Retinal pigment epithelial cell (primary cell): ENCODE measurements at regions not wholly inside any gene's neighbourhood (a gene's known extent, or its start where the extent isn't known, plus 50 kb on each side); places are given as distances from the start of the nearest gene placed in this dataset.

ENCODE experiments used
- DNase-seq: peaks from one replicate; pipeline ENCODE4 v3.0.0-alpha.2; 2010; ENCODE audit warnings: low read depth
- H3K4me3 ChIP-seq: 2 replicates; pipeline ENCODE4 v1.5.1; 2011; ENCODE audit warnings: mild to moderate bottlenecking, low read length, control low read depth, moderate library complexity
- TF ChIP-seq, protein P1 (sequence below): conservative IDR thresholded peaks from 2 replicates; pipeline ENCODE4 v1.5.1; 2011; ENCODE audit warnings: low read depth, low read length, control low read depth, inconsistent platforms

DNA sequence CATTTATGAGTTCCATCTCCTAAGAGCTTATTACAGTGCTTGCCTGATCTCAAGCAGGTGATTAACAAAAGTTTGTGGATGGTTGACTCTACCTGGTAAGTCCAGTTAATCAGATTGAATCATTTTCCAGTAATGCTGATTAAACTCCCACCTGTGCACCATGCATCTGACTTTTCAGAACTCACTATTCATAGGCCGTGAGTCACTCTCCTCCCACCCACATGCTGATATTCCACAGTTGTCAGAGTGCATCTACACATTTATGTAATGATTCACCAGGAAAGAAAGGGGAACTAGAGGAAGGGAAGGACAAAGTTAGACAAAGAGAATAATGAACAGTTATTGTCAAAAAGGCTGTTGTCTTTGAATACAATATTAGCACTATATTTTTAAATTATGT lies 106.2 kb upstream of the UBE3A start:
- TF ChIP-seq, protein P1, sequence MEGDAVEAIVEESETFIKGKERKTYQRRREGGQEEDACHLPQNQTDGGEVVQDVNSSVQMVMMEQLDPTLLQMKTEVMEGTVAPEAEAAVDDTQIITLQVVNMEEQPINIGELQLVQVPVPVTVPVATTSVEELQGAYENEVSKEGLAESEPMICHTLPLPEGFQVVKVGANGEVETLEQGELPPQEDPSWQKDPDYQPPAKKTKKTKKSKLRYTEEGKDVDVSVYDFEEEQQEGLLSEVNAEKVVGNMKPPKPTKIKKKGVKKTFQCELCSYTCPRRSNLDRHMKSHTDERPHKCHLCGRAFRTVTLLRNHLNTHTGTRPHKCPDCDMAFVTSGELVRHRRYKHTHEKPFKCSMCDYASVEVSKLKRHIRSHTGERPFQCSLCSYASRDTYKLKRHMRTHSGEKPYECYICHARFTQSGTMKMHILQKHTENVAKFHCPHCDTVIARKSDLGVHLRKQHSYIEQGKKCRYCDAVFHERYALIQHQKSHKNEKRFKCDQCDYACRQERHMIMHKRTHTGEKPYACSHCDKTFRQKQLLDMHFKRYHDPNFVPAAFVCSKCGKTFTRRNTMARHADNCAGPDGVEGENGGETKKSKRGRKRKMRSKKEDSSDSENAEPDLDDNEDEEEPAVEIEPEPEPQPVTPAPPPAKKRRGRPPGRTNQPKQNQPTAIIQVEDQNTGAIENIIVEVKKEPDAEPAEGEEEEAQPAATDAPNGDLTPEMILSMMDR: no peak
- H3K4me3 ChIP-seq: no peak overlapping the region
- peak; percentile 37 for DNase-seq

- no peak for DNase-seq
- TF ChIP-seq, protein P1: no peak
- H3K4me3 ChIP-seq: no peak overlapping the region
Measured at GRCh38 chr15:25544076-25544475, 105.3 kb upstream of the UBE3A start.

DNA sequence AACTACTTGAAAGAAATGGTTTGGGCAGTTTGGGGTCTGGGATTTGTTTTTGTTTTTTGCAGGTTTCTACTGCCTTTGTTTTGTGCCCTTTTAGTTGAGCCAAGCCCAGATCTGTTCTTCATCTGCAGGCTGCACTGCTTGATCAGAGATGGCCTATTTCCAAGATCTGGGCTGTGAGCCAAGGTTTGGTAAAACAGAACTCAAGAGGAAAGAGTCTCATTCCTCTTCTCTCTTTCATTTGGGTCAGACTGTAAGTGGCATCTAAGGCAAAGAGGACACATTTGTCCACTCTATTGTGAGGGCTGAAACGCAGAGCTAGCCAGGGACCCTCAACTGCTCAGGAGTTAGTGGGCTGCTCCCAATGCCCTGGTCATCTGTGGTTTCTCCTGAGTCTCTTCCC lies 104.4 kb upstream of the UBE3A start:
- TF ChIP-seq, protein P1: peak; percentile 1
- no peak overlapping the region for H3K4me3 ChIP-seq
- peak; percentile 22 for DNase-seq

GRCh38 chr15:25541228-25541627 lies 102.4 kb upstream of the UBE3A start:
- TF ChIP-seq, protein P1: no peak
- DNase-seq: no peak
- H3K4me3 ChIP-seq: no peak overlapping the region

DNA sequence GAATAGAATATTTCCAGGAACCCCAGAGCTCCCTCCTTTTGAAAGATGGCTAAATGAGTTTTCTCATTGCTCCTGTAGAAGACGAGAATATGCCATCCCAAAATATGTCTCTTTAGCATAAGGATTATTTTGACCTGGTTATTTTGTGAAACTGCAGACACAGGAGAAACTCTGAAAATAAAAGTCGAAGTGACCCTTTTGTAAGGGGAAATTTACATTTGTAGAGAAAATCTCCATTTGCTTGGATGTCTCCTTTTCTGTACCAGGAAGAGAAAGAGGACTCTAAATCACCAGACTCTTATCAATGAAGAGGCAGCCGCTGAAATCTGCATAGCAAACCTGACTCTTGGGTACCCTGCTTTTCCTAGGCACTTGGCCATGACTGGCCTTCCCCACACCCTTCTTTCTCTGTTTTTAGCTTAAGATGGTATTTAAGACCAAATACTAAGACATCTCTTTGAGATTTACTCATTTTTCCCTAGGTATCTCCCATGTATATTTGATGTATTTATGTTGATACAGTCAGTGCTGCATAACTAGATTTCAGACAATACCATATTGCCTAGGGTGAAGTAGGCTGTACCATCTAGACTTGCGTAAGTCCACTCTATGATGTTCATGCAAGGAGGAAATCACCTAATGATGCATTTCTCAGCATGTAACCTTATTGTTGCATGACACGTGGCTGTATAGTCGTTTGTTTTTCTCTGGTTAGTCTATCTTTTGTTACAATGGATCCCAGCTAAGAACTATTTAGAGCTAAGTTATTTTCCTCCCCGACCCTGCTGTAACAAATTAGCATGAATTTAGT lies 98.2 kb upstream of the UBE3A start:
- H3K4me3 ChIP-seq: no peak overlapping the region
- TF ChIP-seq, protein P1: no peak
- DNase-seq: no peak

GRCh38 chr15:25535866-25536265 lies 97.0 kb upstream of the UBE3A start:
- no peak overlapping the region for H3K4me3 ChIP-seq
- no peak for DNase-seq
- TF ChIP-seq, protein P1: no peak

DNA sequence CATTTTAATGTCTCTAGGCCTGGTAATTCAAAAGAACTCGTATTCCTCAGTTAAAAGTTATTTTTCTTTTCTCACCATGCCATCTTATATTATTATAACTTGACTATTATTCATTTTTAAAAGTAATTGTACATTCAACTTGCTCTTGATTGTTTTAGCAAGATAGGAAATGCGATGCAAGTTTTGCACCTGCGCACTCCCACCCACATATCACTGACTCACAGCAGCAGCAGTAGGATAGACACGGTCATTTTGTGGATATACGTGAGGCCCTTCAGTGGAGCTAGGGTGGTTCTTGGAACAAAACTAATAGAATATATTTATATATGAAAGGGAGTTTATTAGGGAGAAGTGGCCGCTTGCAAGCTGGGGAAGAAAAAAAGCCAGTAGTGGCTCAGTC lies 95.5 kb upstream of the UBE3A start:
- no peak for DNase-seq
- no peak overlapping the region for H3K4me3 ChIP-seq
- TF ChIP-seq, protein P1: no peak
